Transverse colon (tissue), 4 donors: ENCODE measurements at regions not wholly inside any gene's neighbourhood (a gene's known extent, or its start where the extent isn't known, plus 50 kb on each side); places are given as distances from the start of the nearest gene placed in this dataset.

ENCODE experiments used
- CTCF ChIP-seq, 5 experiments: fragments of 200-600 bp in 3 of 5; fragments of 450-650 bp in 2 of 5; sonication (generic) in 3 of 5; IDR thresholded peaks; 1 replicate in 2 of 5; 2 replicates in 3 of 5; pipeline ENCODE4 v1.5.1; 2016 to 2017; ENCODE audit warnings: antibody characterized with exemption in 5 of 5, inconsistent platforms in 3 of 5, mild to moderate bottlenecking in 2 of 5, moderate library complexity in 1 of 5
- EP300 ChIP-seq: sonication (generic); formaldehyde crosslinking; IDR thresholded peaks from one replicate; pipeline ENCODE4 v1.6.1; 2017; ENCODE audit warnings: antibody characterized with exemption, low read depth
- POLR2AphosphoS5 ChIP-seq, 3 donors: sonication (generic); formaldehyde crosslinking; IDR thresholded peaks; one replicate each; pipeline ENCODE4 v1.6.1; 2016; ENCODE audit warnings: antibody characterized with exemption in 3 of 3

GRCh38 chr4:123588631-123589241 is 192.1 kb downstream of the SPRY1 start:
- TF ChIP-seq CTCF (IDR thresholded peaks at IDR 0.05) (peak in 1 of 5 experiments; percentile 4), POLR2AphosphoS5 (IDR thresholded peaks at IDR 0.05) (peak in 1 of 3 donors; percentile 32), EP300 (no peak)
